ENCODE measurements at regions not wholly inside any gene's neighbourhood (a gene's known extent, or its start where the extent isn't known, plus 50 kb on each side); places are given as distances from the start of the nearest gene placed in this dataset.

DNA sequence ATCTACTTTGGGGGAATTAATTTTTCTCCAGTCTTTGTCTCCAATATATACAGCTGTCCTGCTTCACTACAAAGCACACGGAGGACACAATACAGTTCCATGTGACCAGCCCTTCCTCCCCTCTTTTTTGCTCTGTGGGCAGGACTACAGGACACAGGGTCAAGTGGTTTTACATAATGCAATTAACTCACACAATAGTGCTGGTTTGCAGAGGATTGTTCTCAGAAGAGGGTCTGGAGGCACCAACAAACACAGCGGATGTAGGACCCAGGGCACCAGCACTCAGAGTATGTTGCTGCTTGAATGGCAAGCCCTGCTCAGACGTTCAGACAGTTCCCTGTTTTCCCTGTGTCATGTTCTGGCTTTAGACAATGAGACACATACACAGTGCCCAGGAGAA lies 52.0 kb upstream of the NPTX2 start:
- no peak for DNase-seq

DNA sequence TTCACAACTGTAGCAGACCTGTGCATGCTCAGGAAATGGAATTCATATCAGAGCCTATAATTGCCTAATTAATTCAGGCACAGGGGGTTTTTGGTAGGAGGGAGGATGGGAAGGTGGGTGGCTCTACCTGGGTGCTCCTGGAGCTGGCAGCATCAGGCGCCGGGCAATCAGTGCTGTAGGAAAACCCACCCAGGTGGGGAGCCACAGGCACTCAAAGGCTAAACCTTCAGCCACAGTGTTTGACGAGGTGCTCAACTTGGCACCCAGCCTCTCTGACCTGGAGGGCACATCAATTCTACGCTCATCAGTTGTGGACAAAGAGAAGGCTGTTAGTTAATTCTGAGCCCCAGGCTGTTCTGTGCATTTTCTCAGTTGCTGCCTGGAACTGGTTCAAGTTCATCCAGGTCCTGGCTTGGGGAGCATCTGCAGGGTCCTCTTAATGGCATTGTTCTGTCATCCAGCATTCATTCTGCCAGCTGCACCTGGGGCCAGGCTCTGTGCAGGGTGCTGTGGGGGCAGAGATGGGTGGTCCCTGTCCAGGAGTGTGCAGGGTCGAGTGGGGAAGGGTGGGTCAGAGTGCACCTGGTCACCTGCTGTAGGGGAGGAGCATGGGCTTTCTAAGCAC lies 54.1 kb upstream of the NPTX2 start:
- DNase-seq = no peak

DNA sequence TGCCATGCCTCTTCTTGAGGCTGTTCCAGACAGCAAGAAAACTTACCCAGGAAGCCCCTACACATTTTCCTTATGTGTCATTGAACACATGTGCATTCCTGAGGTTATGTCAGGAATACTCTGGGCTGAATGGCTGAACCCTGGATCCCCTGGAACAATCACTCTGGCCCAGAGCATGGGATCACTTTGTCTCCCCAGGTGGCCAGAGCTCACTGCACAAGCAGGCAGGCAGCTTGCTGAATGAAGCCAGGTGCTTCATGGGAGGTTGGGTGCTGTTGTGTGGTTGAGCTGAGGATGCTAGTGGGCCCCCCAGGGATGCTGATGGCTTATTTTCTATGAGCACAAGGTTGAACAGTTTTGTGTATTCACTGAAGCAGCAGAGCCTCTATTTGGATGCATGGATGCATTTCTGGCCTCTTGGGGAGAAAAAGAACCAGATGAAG lies 54.7 kb upstream of the NPTX2 start:
- no peak for DNase-seq

DNA sequence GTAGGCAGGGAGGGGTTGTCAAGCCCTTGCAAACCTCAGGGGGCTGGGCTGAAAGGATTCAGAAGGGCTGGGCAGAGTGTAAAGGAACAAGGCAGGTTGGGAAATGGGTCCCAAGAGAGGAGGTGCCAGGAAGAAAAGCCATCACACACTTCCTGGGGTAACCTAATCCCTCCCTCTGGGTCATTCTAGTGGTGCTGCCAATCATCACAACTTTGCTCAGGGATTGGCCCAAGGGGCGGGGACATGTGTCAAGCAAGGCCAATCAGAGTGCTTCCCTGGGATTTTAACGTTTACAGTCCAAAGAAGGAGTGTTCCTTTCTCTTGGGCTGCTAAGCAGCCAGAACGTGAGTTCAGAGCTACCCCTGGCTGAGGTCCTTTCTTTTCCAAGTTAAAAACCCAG lies 57.1 kb upstream of the NPTX2 start:
- DNase-seq = no peak

DNA sequence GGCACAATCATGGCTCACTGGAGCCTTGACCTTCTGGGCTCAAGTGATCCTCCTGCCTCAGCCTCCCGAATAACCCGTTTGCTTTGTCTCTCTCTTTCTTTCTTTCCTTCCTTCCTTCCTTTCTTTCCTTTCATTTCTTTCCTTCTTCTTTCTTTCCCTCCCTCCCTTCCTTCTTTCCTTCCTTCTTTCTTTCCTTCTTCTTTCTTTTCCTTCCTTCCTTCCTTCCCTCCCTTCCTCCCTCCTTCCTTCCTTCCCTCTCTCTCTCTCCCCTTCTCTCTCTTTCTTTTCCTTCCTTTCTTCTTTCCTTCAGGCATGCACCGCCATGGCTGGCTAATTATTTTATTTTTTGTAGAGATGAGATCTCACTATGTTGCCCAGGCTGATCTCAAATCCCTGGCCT lies 57.9 kb upstream of the NPTX2 start:
- no peak for DNase-seq

DNA sequence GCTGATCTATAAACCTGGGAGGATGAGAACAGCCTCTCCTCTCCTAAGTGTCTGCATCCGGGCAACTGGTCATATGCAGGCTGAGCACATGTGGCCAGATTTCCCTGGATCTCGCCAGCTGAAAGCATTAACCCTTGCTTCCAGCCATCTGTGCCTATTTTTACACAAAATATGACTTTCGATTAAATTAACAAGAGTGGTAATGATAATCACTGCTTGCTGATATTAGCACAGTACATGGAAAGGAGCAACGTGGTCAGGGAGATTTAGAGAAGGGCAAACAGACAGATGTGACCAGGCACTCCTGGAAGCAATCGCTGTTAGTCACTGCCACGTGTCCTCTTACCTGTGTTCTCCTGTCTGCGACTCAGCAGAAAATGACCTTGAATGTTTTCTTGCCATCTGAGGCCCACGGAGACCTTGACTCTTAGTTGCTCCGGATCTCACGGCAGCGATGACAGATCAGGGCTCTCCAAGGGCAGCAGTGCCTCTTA lies 59.5 kb upstream of the NPTX2 start:
- DNase-seq = no peak

DNA sequence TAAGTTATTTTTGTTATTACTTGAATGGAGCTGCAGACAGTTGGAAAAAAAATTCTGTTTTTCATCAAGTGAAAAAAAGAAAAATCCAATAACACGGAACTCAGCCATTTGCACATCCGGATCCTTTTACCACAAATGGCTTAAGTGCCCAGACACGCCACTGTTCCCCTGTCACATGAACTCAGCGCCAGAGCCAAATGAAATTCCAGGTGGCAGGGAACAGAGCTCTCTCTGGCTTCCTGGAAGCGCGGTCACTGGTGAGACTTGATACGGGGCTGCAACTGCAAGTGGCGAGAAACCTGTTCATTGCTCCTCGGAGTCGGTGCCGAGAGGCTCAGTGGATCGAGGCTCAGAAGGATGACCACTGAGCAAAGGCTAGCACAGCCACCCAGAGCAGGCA lies 60.8 kb upstream of the NPTX2 start:
- DNase-seq = no peak

DNA sequence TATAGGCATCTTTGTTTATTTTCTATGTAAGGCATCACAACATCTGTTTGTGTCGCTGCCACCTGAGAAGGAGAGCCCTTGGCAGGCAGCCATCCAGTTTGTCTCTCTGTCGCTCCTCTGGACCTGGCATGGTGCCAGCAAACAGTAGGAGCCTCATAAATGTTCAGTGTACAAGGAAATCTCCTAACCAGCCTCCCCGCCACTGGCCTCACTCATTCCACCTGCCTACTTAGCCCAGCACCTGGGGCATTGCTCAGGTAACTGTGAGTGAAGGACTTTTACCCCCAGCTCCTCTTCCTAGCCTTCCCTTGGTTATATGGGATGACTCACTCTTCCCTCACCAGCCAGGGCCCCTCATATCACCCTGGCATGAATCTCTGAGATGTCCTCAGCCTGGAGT lies 61.7 kb upstream of the NPTX2 start:
- DNase-seq = no peak

DNA sequence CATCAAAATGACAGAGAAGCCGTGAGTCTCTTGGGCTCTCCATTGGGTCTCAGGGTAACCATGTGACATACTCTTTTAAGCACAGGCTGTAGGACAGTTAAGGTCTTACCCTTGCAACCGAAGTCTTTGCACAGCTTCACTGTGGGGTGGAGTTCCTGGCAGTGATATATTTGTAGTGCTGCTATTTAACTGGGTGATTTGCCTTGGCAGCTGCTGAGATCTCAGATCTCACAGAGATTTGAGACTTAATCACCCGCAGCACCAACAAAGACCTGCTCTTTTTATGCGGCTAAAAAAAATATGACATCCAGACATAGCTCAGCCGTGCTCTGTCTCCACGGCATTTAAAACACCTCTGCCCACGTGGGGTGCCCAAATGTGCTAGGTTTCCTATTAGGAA lies 63.4 kb upstream of the NPTX2 start:
- no peak for DNase-seq

DNA sequence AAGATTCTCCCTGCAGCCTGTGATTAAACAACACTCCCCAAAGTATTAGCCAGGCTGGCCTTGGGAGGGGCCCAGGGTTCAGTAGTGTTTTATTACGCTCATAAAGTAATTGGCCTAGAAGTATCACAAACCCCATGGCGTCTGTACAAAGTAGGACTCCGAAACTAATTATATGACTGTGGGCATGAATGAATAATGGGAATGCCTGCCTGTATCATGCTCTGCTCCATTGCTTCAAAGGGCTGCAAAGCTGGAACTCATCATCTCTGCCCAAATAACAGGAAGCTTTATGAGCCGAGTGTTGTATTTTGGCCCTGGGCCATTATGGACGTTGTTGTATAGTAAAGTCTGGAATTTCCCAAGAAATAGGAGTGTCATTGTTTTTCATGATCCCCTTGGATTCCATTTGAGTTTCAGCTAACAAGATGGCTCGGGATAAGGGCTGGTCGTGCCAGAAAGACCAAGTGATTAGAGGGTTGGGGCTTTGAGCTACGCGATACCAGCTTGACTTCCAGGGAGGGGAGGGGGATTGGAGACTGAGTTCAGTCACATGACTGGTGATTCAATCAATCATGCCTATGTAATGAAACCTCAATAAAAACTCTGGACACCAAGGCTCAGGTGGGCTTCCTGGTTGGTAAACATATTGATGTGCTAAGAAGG lies 65.3 kb upstream of the NPTX2 start:
- no peak for DNase-seq

DNA sequence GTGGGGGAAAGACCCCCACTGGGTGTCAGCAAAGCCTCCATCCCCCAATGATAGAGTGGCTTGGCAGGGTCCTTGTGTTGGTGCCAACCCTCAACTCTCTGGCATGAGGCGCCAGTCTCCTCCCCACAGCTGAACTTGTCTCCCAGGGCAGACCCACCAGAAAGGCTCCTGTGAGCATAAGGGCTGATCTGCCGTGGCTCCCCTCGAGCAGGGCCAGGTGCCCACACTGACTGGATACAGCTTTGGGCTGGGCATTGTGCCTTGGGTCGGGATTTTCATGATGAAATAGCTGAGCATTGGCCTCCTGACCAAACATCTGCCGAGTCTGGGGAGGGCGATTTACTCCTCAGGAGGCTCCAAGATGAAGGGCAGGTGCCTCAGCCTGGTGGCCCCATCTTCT lies 68.1 kb upstream of the NPTX2 start:
- no peak for DNase-seq

DNA sequence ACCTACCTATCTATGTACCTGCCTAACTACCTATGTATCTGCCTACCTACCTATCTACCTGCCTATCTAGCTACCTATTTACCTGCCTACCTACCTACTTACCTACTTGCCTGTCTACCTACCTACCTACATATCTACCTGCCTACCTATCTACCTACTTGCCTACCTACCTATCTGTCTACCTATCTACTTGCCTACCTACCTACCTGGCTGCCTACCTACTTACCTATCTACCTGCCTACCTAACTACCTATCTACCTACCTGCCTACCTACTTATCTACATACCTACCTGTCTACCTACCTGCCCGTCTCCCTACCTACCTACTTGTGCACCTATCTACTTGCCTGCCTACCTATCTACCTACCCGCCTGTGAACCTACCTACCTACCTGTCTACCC lies 68.7 kb upstream of the NPTX2 start:
- no peak for DNase-seq

DNA sequence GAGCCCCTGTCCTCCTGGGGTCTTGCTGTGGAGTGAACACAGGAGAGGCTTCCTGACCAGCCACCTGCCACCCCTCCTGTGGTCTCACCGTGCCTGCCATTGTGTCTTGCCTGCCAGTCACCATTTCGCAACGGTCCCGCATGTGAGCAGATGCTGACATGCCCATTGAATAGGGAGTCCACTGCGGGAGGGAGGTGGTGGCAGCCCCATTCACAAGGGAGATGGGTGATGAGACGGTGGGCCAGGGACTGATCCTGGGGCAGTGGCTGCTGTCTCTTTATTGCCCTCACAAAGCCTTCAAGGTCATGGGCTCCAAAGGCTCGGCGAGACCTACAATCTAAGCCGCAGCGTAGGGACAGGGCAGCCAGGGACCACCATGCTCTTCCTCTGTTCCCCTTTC lies 76.0 kb upstream of the NPTX2 start:
- no peak for DNase-seq

DNA sequence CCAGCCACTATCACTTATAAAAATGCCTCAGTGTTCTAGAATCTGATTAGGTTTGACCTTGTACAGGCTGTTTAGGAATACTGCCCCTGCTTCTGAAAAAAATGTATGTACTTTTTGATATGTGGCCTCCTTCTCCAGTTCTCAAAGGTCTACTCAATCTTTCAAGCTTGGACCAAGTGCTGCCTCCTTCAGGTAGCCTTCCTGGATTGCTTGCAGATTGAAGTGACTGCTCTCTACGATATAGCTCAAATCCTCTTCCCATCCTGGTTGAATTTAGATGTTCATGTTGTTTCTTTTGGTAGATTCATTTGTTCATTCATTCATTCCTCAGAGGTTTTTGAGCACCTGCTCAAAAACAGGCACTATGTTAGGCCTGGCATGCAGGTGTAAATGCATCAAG lies 77.2 kb upstream of the NPTX2 start:
- no peak for DNase-seq

DNA sequence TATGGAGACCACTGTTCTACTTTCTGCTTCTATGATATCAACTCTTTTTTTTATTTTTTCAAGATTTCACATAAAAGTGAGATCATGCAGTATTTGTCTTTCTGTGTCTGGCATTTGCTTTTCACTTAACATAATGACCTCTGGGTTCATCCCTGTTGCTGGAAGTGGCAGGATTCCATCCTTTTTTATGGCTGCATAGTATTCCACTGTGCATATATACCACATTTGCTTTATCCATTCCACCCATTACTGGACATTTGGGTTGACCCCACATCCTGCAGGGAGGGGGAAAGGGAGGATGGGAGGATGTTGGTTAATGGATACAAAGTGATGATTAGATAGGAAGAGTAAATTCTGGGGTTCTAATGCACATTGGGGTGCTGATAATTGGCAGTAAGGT lies 80.3 kb upstream of the NPTX2 start:
- no peak for DNase-seq

DNA sequence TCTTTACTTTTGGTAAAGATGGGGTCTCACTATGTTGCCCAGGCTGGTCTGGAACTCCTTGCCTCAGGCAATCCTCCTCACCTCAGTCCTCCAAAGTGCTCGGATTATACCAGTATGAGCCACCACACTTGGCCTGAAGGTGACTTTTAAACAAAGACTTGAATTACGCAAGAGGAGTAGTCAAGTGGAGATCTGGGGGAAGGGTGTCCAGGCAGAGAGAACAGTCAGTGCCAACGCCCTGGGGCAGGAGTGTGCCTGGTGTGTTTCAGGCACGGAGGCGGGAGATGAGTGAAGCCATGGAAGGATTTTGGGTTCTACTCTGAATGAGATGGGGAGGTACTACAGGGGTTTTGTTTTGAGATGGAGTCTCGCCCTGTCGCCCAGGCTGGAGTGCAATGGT lies 82.6 kb upstream of the NPTX2 start:
- no peak for DNase-seq

DNA sequence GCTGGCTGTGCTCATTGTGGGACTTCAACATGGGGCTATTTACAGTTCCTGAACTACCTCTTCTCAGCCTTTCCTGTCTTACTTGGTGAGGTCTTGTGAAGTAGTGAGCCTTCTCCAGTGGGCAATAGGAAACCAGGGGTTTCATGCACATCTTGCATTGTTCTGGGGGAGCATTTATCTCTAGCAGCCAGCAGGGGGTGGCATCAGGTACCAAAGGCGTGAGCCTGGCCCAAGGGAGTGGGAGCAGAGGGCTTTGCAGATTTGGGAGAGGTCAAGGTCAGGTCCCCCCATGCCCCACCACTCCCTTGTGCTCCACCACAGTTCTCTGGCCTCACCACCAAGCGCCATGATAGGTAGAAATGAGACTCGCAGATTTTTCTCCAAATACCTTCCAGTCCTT lies 85.4 kb upstream of the NPTX2 start:
- DNase-seq = no peak

DNA sequence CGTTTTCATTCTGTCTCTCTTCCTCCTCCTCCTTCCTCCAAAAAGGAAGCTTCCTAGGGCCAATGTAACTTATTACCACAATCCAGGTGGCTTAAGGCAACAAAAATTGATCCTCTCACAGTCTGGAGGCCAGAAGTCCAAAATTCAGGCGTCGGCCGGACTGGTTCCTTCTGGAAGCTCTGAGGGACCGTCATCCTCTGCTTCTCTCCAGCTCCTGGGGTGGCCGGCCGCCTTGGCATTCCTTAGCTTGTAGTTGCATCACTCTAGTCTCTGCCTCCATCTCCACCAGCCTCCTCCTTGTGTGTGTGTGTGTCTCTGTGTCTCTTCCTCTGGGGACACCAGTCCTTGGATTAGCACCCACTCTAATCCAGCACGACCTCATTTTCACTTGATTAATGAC lies 89.0 kb upstream of the NPTX2 start:
- no peak for DNase-seq

DNA sequence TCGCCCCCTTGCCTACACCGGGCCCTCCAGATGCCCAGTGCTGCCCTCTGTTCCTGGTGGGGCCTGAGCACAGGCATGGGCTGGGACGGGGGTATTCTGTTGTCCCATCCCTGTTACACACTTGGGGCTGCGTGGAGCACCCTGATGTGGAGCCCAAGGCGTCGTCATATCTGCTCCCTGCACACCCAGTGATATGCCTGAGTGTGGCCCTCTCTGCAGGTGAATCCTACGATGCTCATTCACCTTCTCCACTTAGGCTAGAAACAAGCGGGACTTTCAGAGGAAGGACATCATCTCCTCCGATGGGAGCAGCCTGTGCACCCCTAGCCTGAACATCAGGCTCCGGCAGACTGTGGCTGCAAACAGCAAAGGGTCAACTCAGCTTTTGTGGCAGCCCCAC lies 91.0 kb upstream of the NPTX2 start:
- DNase-seq = no peak

DNA sequence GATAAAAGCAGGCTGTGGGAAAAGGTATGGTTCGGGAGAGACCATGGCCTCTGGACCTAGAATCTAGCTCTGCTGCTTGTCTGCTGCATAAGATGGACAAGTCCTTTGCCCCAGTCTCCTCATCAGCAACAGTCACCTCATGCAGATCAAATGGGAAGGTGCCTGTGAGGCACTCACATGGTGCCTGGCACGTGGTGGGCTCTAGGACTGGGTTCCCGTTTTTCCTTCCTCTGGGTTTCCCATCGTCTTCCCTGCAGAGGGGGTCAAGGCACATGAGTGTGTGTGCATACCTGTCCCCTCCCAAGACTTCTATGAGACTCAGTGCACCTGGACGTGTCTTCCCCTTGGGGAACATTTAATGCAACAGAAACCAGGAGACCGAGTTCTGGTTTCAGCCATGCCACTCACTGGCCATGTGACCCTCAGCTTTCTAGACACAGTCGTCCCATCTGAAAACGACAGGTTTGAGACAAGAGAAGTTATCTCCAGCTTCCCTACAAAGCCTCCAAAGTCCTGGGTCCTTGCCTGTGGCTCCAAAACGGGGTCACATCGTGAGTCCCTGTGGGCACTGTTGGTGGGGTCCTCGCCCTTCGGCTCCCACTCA lies 95.9 kb upstream of the NPTX2 start:
- no peak for DNase-seq

DNA sequence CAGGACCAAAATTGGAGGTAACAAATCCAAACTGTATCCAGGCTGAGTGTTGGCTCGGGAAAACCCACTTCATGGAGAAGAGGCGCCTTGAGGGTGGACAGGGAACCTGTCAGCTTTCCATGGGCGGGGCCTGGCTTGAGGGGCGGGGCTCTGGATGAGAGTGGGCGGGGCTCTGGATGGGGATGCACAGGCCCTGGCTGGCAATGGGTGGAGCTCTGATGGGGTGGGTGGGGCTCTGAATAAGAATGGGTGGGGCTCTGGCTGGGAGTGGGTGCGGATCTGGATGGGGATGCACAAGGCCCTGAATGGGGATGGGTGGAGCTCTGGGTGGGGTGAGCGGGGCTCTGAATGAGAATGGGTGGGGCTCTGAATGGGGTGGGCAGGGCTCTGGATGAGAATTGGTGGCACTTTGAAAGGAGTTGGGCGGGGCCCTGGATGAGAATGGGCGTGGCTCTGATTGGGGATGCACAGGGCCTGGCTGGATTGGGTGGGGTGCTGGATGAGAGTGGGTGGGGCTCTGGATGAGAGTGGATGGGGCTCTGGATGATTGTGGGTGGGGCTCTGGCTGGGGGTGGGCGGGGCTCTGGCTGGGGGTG lies 96.6 kb upstream of the NPTX2 start:
- no peak for DNase-seq

DNA sequence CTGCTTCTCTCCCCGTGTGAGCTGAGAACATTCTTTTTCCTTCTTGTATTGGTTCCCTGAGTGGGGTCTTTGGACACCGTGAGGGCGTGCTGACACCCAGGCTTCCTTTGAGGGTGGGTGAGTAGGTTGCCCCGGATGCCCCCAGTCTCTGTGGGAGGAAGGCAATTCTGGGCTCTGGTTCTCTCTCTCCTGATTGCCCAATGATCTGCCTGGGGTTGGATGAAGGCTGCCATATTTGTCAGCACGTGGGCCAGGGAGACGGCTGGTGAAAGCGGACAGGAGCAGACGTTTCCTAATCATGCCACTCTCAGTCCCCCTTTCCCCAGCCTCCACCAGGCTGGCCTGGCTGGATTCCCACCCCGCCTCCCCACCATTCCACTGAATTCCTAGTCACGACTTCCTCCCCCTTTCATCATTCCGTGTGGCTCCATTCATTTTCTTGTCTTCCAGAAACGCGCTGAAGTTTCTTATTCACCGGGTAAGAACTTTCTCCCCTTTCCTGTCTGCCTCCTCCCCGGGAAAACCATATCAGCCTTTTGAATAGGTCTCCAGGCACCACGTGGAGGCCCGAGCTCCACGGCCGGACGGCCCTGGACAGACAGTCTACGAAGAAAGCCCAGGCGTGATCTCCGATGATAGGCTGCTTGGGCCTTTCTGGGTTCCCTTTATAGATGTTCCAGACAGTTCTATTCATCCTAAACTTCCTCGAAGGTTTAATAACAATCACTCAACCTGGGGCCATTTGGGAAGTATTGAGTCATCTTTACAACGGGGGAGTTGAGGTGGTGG lies 98.7 kb upstream of the NPTX2 start:
- no peak for DNase-seq

DNA sequence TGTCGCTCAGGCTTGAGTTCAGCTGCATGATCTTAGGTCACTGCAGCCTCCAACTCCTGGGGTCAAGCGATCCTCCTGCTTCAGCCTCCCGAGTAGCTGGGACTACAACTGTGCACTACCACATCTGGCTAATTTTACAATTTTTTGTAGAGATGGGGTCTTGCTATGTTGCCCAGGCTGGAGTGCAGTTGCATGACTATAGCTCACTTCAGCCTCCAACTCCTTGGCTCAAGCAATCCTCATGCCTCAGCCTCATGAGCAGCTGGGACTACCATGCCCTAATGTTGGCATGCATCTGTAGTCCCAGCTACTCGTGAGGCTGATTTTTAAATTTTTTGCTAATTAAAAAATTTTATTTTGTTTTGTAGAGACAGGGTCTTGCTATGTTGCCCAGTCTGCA lies 101.9 kb upstream of the NPTX2 start:
- DNase-seq = no peak

All from CD4-positive, alpha-beta T cell treated with Interleukin-6 for 4 hours (primary cell).